GM18505 (cell line): ENCODE measurements at regions not wholly inside any gene's neighbourhood (a gene's known extent, or its start where the extent isn't known, plus 50 kb on each side); places are given as distances from the start of the nearest gene placed in this dataset.

ENCODE experiments used
- ATAC-seq: cut with Tn5 transposase; IDR thresholded peaks from one replicate; pipeline ENCODE4 v1.9.1; 2021; ENCODE audit not compliant: unreplicated experiment
- POLR2A ChIP-seq: IDR thresholded peaks from 4 replicates; pipeline ENCODE4 v1.6.1; 2011; ENCODE audit warnings: borderline replicate concordance; ENCODE audit not compliant: insufficient read depth, insufficient read length; ENCODE audit errors: extremely low read depth

GRCh38 chr4:92129408-92129994, 174.3 kb upstream of the GRID2 start:
- TF ChIP-seq POLR2A, result no peak
- ATAC-seq, result no peak

- TF ChIP-seq POLR2A, result no peak
- no peak for ATAC-seq
Measured at GRCh38 chr4:92136434-92136833, 167.3 kb upstream of the GRID2 start.

- TF ChIP-seq POLR2A, result no peak
- no peak for ATAC-seq
Measured at GRCh38 chr4:92163348-92163747, 140.4 kb upstream of the GRID2 start.

- no peak for TF ChIP-seq POLR2A
- no peak for ATAC-seq
Measured at GRCh38 chr4:92170340-92170739, 133.4 kb upstream of the GRID2 start.

GRCh38 chr4:92172203-92172602, 131.6 kb upstream of the GRID2 start:
- no peak for ATAC-seq
- TF ChIP-seq POLR2A, result no peak

- ATAC-seq, result no peak
- TF ChIP-seq POLR2A, result no peak
Measured at GRCh38 chr4:92175250-92175649, 128.5 kb upstream of the GRID2 start.

- no peak for ATAC-seq
- no peak for TF ChIP-seq POLR2A
Measured at GRCh38 chr4:92182006-92182735, 121.6 kb upstream of the GRID2 start.

GRCh38 chr4:92182736-92183407, 120.9 kb upstream of the GRID2 start:
- TF ChIP-seq POLR2A, result no peak
- no peak for ATAC-seq

GRCh38 chr4:92183825-92184224, 119.9 kb upstream of the GRID2 start:
- ATAC-seq, result no peak
- no peak for TF ChIP-seq POLR2A

- TF ChIP-seq POLR2A, result no peak
- ATAC-seq, result no peak
Measured at GRCh38 chr4:92184566-92184965, 119.2 kb upstream of the GRID2 start.

GRCh38 chr4:92186239-92186638, 117.5 kb upstream of the GRID2 start:
- TF ChIP-seq POLR2A, result no peak
- no peak for ATAC-seq

GRCh38 chr4:92189146-92189545, 114.6 kb upstream of the GRID2 start:
- TF ChIP-seq POLR2A, result no peak
- no peak for ATAC-seq

- ATAC-seq, result no peak
Measured at GRCh38 chr4:92198711-92199110, 105.1 kb upstream of the GRID2 start.

GRCh38 chr4:92199135-92199534, 104.6 kb upstream of the GRID2 start:
- TF ChIP-seq POLR2A, result no peak
- ATAC-seq, result no peak

More at GRCh38 chr4:92198711-92199110, 105.1 kb upstream of the GRID2 start:
- TF ChIP-seq POLR2A, result no peak
